ENCODE measurements at regions not wholly inside any gene's neighbourhood (a gene's known extent, or its start where the extent isn't known, plus 50 kb on each side); places are given as distances from the start of the nearest gene placed in this dataset.

- Histone ChIP-seq H3K36me3 (ENCODE audit: low read depth) (no peaks in the 10 kb centered on the region), H2AFZ (no peak overlapping the region), H3K4me3 (no peak overlapping the region), H3K27ac (no peak overlapping the region), H3K9me2 (ENCODE audit: insufficient read depth) (no peaks in the 10 kb centered on the region), H3F3A (ENCODE audit: insufficient read depth) (no peaks in the 10 kb centered on the region), H4K20me1 (ENCODE audit: insufficient read depth) (no peaks in the 10 kb centered on the region), H3K27me3 (replicated peaks; ENCODE audit: insufficient read depth) (0 out of 2 replicates have a peak, but pooled peaks cover 8% of the 10 kb centered on the region), H3K79me2 (ENCODE audit: insufficient read depth) (no peaks in the 10 kb centered on the region), H3K9ac (no peak overlapping the region), H3K4me2 (ENCODE audit: unreplicated experiment) (no peak overlapping the region), H3K4me1 (ENCODE audit: insufficient read depth) (no peaks in the 10 kb centered on the region), H3K9me3 (ENCODE audit: low read depth) (no peaks in the 10 kb centered on the region)
- no peak for DNase-seq
- TF ChIP-seq EZH2 (IDR thresholded peaks at IDR 0.05; ENCODE audit: insufficient read depth, poor library complexity, severe bottlenecking) (no peak), EZH2phosphoT487 (IDR thresholded peaks at IDR 0.05; ENCODE audit: insufficient read depth, low read depth) (no peak)
- WGBS, 2 experiments (ENCODE audit: low coverage in 1 of 2, low lambda C conversion rate in 2 of 2, missing lambda C conversion rate in 2 of 2) = 34 to 40% methylated on average over 9 of the region's 9 CpGs
- in situ Hi-C loops (cut with MboI) = no loop called here
These were observed 168.7 kb upstream of the MSX2 start for GRCh38 chr5:174555726-174556125.

- no peaks in the 10 kb centered on the region for H3K79me2 ChIP-seq (ENCODE audit: insufficient read depth)
- H3K27me3 ChIP-seq (replicated peaks; ENCODE audit: insufficient read depth) = 0 out of 2 replicates have a peak, but pooled peaks cover 4% of the 10 kb centered on the region
- H3K36me3 ChIP-seq (ENCODE audit: low read depth) = no peaks in the 10 kb centered on the region
- 18 to 24% methylated on average over 3 of the region's 3 CpGs for WGBS, 2 experiments (ENCODE audit: low coverage in 1 of 2, low lambda C conversion rate in 2 of 2, missing lambda C conversion rate in 2 of 2)
- in situ Hi-C loops (cut with MboI) = no loop called here
- H3K4me3 ChIP-seq = no peak overlapping the region
- no peaks in the 10 kb centered on the region for H3K9me3 ChIP-seq (ENCODE audit: low read depth)
- H3K4me2 ChIP-seq (ENCODE audit: unreplicated experiment) = no peak overlapping the region
- no peak overlapping the region for H3K9ac ChIP-seq
- H4K20me1 ChIP-seq (ENCODE audit: insufficient read depth) = no peaks in the 10 kb centered on the region
- no peaks in the 10 kb centered on the region for H3F3A ChIP-seq (ENCODE audit: insufficient read depth)
- no peaks in the 10 kb centered on the region for H3K4me1 ChIP-seq (ENCODE audit: insufficient read depth)
- DNase-seq = no peak
- H3K9me2 ChIP-seq (ENCODE audit: insufficient read depth) = no peaks in the 10 kb centered on the region
- no peak overlapping the region for H3K27ac ChIP-seq
- H2AFZ ChIP-seq = no peak overlapping the region
- TF ChIP-seq EZH2phosphoT487 (IDR thresholded peaks at IDR 0.05; ENCODE audit: insufficient read depth, low read depth) (no peak), EZH2 (IDR thresholded peaks at IDR 0.05; ENCODE audit: insufficient read depth, poor library complexity, severe bottlenecking) (no peak)
These were observed 167.6 kb upstream of the MSX2 start for GRCh38 chr5:174556756-174557155.

DNA sequence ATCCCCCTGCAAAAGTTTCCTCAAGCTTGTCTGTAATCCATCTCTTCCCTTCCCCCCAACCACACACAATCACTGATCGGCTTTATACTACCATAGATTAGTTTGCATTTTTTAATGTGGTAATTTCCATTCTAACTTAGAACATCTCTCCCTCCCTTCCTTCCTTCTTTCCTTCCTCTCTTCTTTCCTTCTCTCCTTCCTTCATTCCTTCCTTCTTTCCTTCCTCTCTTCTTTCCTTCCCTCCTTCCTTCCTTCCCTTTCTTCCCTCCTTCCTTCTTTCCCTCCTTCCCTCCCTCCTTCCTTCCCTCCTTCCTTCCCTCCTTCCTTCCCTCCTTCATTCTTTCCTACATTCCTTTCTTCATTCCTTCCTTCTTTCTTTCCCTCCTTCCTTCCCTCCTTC lies 166.2 kb upstream of the MSX2 start:
- H2AFZ ChIP-seq = no peak overlapping the region
- no peak overlapping the region for H3K27ac ChIP-seq
- 67 to 88% methylated on average over 1 of the region's 1 CpG for WGBS, 2 experiments (ENCODE audit: low coverage in 1 of 2, low lambda C conversion rate in 2 of 2, missing lambda C conversion rate in 2 of 2)
- TF ChIP-seq EZH2phosphoT487 (IDR thresholded peaks at IDR 0.05; ENCODE audit: insufficient read depth, low read depth) (no peak), EZH2 (IDR thresholded peaks at IDR 0.05; ENCODE audit: insufficient read depth, poor library complexity, severe bottlenecking) (no peak)
- H3F3A ChIP-seq (ENCODE audit: insufficient read depth) = no peaks in the 10 kb centered on the region
- DNase-seq = no peak
- no peak overlapping the region for H3K9ac ChIP-seq
- no peak overlapping the region for H3K4me2 ChIP-seq (ENCODE audit: unreplicated experiment)
- H3K4me3 ChIP-seq = no peak overlapping the region
- H3K27me3 ChIP-seq (replicated peaks; ENCODE audit: insufficient read depth) = no peaks in the 10 kb centered on the region
- no peaks in the 10 kb centered on the region for H3K36me3 ChIP-seq (ENCODE audit: low read depth)
- in situ Hi-C loops (cut with MboI) = no loop called here
- no peaks in the 10 kb centered on the region for H3K4me1 ChIP-seq (ENCODE audit: insufficient read depth)
- no peaks in the 10 kb centered on the region for H4K20me1 ChIP-seq (ENCODE audit: insufficient read depth)
- no peaks in the 10 kb centered on the region for H3K79me2 ChIP-seq (ENCODE audit: insufficient read depth)
- H3K9me2 ChIP-seq (ENCODE audit: insufficient read depth) = no peaks in the 10 kb centered on the region
- H3K9me3 ChIP-seq (ENCODE audit: low read depth) = no peaks in the 10 kb centered on the region

GRCh38 chr5:174559141-174559540 lies 165.2 kb upstream of the MSX2 start:
- no peaks in the 10 kb centered on the region for H3F3A ChIP-seq (ENCODE audit: insufficient read depth)
- H2AFZ ChIP-seq = no peak overlapping the region
- H3K9me2 ChIP-seq (ENCODE audit: insufficient read depth) = no peaks in the 10 kb centered on the region
- no peaks in the 10 kb centered on the region for H4K20me1 ChIP-seq (ENCODE audit: insufficient read depth)
- no peak overlapping the region for H3K9ac ChIP-seq
- no peaks in the 10 kb centered on the region for H3K4me1 ChIP-seq (ENCODE audit: insufficient read depth)
- H3K36me3 ChIP-seq (ENCODE audit: low read depth) = no peaks in the 10 kb centered on the region
- H3K9me3 ChIP-seq (ENCODE audit: low read depth) = no peaks in the 10 kb centered on the region
- H3K4me2 ChIP-seq (ENCODE audit: unreplicated experiment) = no peak overlapping the region
- no peak for DNase-seq
- no peak overlapping the region for H3K4me3 ChIP-seq
- no peaks in the 10 kb centered on the region for H3K79me2 ChIP-seq (ENCODE audit: insufficient read depth)
- no peaks in the 10 kb centered on the region for H3K27me3 ChIP-seq (replicated peaks; ENCODE audit: insufficient read depth)
- WGBS, 2 experiments (ENCODE audit: low coverage in 1 of 2, low lambda C conversion rate in 2 of 2, missing lambda C conversion rate in 2 of 2) = 40 to 48% methylated on average over 3 of the region's 3 CpGs
- no peak overlapping the region for H3K27ac ChIP-seq
- in situ Hi-C loops (cut with MboI) = no loop called here
- TF ChIP-seq EZH2phosphoT487 (IDR thresholded peaks at IDR 0.05; ENCODE audit: insufficient read depth, low read depth) (no peak), EZH2 (IDR thresholded peaks at IDR 0.05; ENCODE audit: insufficient read depth, poor library complexity, severe bottlenecking) (no peak)

GRCh38 chr5:174559566-174560090 lies 164.8 kb upstream of the MSX2 start:
- no peaks in the 10 kb centered on the region for H3F3A ChIP-seq (ENCODE audit: insufficient read depth)
- H3K4me3 ChIP-seq = no peak overlapping the region
- H4K20me1 ChIP-seq (ENCODE audit: insufficient read depth) = no peaks in the 10 kb centered on the region
- in situ Hi-C loops (cut with MboI) = no loop called here
- no peak overlapping the region for H3K9ac ChIP-seq
- H3K9me2 ChIP-seq (ENCODE audit: insufficient read depth) = no peaks in the 10 kb centered on the region
- no peak for DNase-seq
- TF ChIP-seq EZH2phosphoT487 (IDR thresholded peaks at IDR 0.05; ENCODE audit: insufficient read depth, low read depth) = no peak
- no peak for TF ChIP-seq EZH2 (IDR thresholded peaks at IDR 0.05; ENCODE audit: insufficient read depth, poor library complexity, severe bottlenecking)
- no peak overlapping the region for H3K27ac ChIP-seq
- no peaks in the 10 kb centered on the region for H3K9me3 ChIP-seq (ENCODE audit: low read depth)
- no peak overlapping the region for H2AFZ ChIP-seq
- 42 to 49% methylated on average over 5 of the region's 5 CpGs for WGBS, 2 experiments (ENCODE audit: low coverage in 1 of 2, low lambda C conversion rate in 2 of 2, missing lambda C conversion rate in 2 of 2)
- H3K27me3 ChIP-seq (replicated peaks; ENCODE audit: insufficient read depth) = no peaks in the 10 kb centered on the region
- no peaks in the 10 kb centered on the region for H3K79me2 ChIP-seq (ENCODE audit: insufficient read depth)
- H3K4me1 ChIP-seq (ENCODE audit: insufficient read depth) = no peaks in the 10 kb centered on the region
- H3K4me2 ChIP-seq (ENCODE audit: unreplicated experiment) = no peak overlapping the region
- H3K36me3 ChIP-seq (ENCODE audit: low read depth) = no peaks in the 10 kb centered on the region
